Astrocyte (in vitro differentiated cells and primary cell): ENCODE measurements at regions not wholly inside any gene's neighbourhood (a gene's known extent, or its start where the extent isn't known, plus 50 kb on each side); places are given as distances from the start of the nearest gene placed in this dataset.
A peak's percentile ranks its signal among the peaks of the same experiment; 100 is the strongest.

Source experiments
- DNase-seq: peaks from one replicate; pipeline ENCODE4 v3.0.0-alpha.2; 2010; ENCODE audit warnings: low read depth
- FAIRE-seq: peaks from 2 replicates; lab custom pipeline; 2011; peaks lifted over from hg19 to GRCh38; lab: Jason Lieb, UNC
- H2AFZ ChIP-seq: 2 replicates; pipeline ENCODE4 v1.6.0; 2012; ENCODE audit warnings: low read depth, low read length, inconsistent platforms
- H3K27ac ChIP-seq: 2 replicates; pipeline ENCODE4 v1.5.1; 2011; ENCODE audit warnings: low read depth, low read length, inconsistent platforms
- H3K27me3 ChIP-seq: 2 replicates; pipeline ENCODE4 v1.6.0; 2011; ENCODE audit warnings: low read length, inconsistent platforms; ENCODE audit not compliant: insufficient read depth
- H3K36me3 ChIP-seq: 2 replicates; pipeline ENCODE4 v1.5.1; 2011; ENCODE audit warnings: low read length, inconsistent platforms; ENCODE audit not compliant: insufficient read depth
- H3K4me1 ChIP-seq: 2 replicates; pipeline ENCODE4 v1.5.1; 2011; ENCODE audit warnings: low read length, inconsistent platforms; ENCODE audit not compliant: insufficient read depth
- H3K4me2 ChIP-seq: 2 replicates; pipeline ENCODE4 v1.6.0; 2012; ENCODE audit warnings: low read length, inconsistent platforms
- H3K4me3 ChIP-seq: 2 replicates; pipeline ENCODE4 v1.5.1; 2011; ENCODE audit warnings: low read depth, mild to moderate bottlenecking, low read length, inconsistent platforms; ENCODE audit not compliant: insufficient read depth
- H3K79me2 ChIP-seq: 2 replicates; pipeline ENCODE4 v1.6.0; 2012; ENCODE audit warnings: mild to moderate bottlenecking, low read length, inconsistent platforms; ENCODE audit not compliant: insufficient read depth
- H3K9ac ChIP-seq: 2 replicates; pipeline ENCODE4 v1.6.0; 2012; ENCODE audit warnings: mild to moderate bottlenecking, low read length, inconsistent platforms
- H3K9me3 ChIP-seq: 2 replicates; pipeline ENCODE4 v1.5.1; 2012; ENCODE audit warnings: low read depth, mild to moderate bottlenecking, low read length, inconsistent platforms; ENCODE audit not compliant: insufficient read depth
- H4K20me1 ChIP-seq: 2 replicates; pipeline ENCODE4 v1.6.0; 2012; ENCODE audit warnings: low read length, inconsistent platforms; ENCODE audit not compliant: insufficient read depth
- H3K27ac Mint-ChIP-seq: one replicate; pipeline ENCODE4 v1.8.0; 2021; ENCODE audit warnings: mild to moderate bottlenecking, mixed read lengths; ENCODE audit not compliant: unreplicated experiment
- H3K27me3 Mint-ChIP-seq: one replicate; pipeline ENCODE4 v1.8.0; 2021; ENCODE audit warnings: low read depth, mixed read lengths; ENCODE audit not compliant: unreplicated experiment
- H3K36me3 Mint-ChIP-seq: one replicate; pipeline ENCODE4 v1.8.0; 2021; ENCODE audit warnings: low read depth, mixed read lengths; ENCODE audit not compliant: unreplicated experiment
- H3K4me1 Mint-ChIP-seq: one replicate; pipeline ENCODE4 v1.8.0; 2021; ENCODE audit warnings: low read depth, mixed read lengths; ENCODE audit not compliant: unreplicated experiment
- H3K4me3 Mint-ChIP-seq: one replicate; pipeline ENCODE4 v1.8.0; 2021; ENCODE audit warnings: mild to moderate bottlenecking, moderate library complexity, mixed read lengths; ENCODE audit not compliant: unreplicated experiment
- H3K9me3 Mint-ChIP-seq: one replicate; pipeline ENCODE4 v1.8.0; 2021; ENCODE audit warnings: mild to moderate bottlenecking, mixed read lengths; ENCODE audit not compliant: unreplicated experiment
- CTCF ChIP-seq: IDR thresholded peaks from 2 replicates; pipeline ENCODE4 v1.5.1; 2011; ENCODE audit warnings: low read depth, mild to moderate bottlenecking, inconsistent platforms, low read length, moderate library complexity; ENCODE audit not compliant: insufficient read depth
- EZH2 ChIP-seq: IDR thresholded peaks from 2 replicates; pipeline ENCODE4 v1.6.1; 2012; ENCODE audit warnings: mild to moderate bottlenecking, low read length, inconsistent platforms; ENCODE audit not compliant: insufficient read depth

- H3K36me3 ChIP-seq: no peaks in the 10 kb centered on the region
- no peak overlapping the region for H3K4me2 ChIP-seq
- Mint-ChIP-seq H3K9me3 (no peaks in the 10 kb centered on the region), H3K27ac (no peak overlapping the region), H3K27me3 (no peaks in the 10 kb centered on the region), H3K36me3 (no peaks in the 10 kb centered on the region), H3K4me3 (no peak overlapping the region), H3K4me1 (peaks cover 11% of the 10 kb centered on the region)
- DNase-seq: no peak
- H4K20me1 ChIP-seq: no peaks in the 10 kb centered on the region
- H3K27ac ChIP-seq: no peak overlapping the region
- H3K79me2 ChIP-seq: no peaks in the 10 kb centered on the region
- H3K9me3 ChIP-seq: no peaks in the 10 kb centered on the region
- H3K27me3 ChIP-seq: no peaks in the 10 kb centered on the region
- TF ChIP-seq EZH2 (no peak), CTCF (no peak)
- peak; percentile 86 for FAIRE-seq
- no peak overlapping the region for H3K9ac ChIP-seq
- H3K4me3 ChIP-seq: no peak overlapping the region
- H2AFZ ChIP-seq: no peak overlapping the region
- H3K4me1 ChIP-seq: peaks cover 12% of the 10 kb centered on the region
Observed at GRCh38 chrX:134721766-134722532, 63.7 kb upstream of the PLAC1 start.

GRCh38 chrX:134718966-134719317 is 60.7 kb upstream of the PLAC1 start:
- no peak overlapping the region for H3K4me3 Mint-ChIP-seq
- H3K4me1 ChIP-seq: peaks cover 12% of the 10 kb centered on the region
- no peak overlapping the region for H3K4me3 ChIP-seq
- DNase-seq (no peak), FAIRE-seq (peak; percentile 96)
- peak overlapping the region; percentile 56 for H3K27ac Mint-ChIP-seq
- H3K4me1 Mint-ChIP-seq: peaks cover 11% of the 10 kb centered on the region
- H3K36me3 Mint-ChIP-seq: no peaks in the 10 kb centered on the region
- no peaks in the 10 kb centered on the region for H3K27me3 Mint-ChIP-seq
- no peak overlapping the region for H2AFZ ChIP-seq
- no peaks in the 10 kb centered on the region for H4K20me1 ChIP-seq
- H3K27me3 ChIP-seq: no peaks in the 10 kb centered on the region
- H3K27ac ChIP-seq: no peak overlapping the region
- no peak overlapping the region for H3K9ac ChIP-seq
- H3K79me2 ChIP-seq: no peaks in the 10 kb centered on the region
- H3K36me3 ChIP-seq: no peaks in the 10 kb centered on the region
- peaks cover 4% of the 10 kb centered on the region for H3K9me3 Mint-ChIP-seq
- peak overlapping the region; percentile 60 for H3K4me2 ChIP-seq
- TF ChIP-seq EZH2 (no peak), CTCF (no peak)
- no peaks in the 10 kb centered on the region for H3K9me3 ChIP-seq
